PC-3 (cell line): ENCODE measurements at regions not wholly inside any gene's neighbourhood (a gene's known extent, or its start where the extent isn't known, plus 50 kb on each side); places are given as distances from the start of the nearest gene placed in this dataset.

Experiments used
- ATAC-seq: fragments of 200-7000 bp; cut with Tn5 transposase; 2 replicates; pipeline ENCODE4 v1.9.1; 2020; ENCODE audit warnings: mild to moderate bottlenecking, moderate library complexity
- BruUV-seq: library from RNA; stranded (reverse); fragments of 400-500 nt; replicated peaks from 2 replicates; lab custom pipeline; 2021; lab: Mats Ljungman, UMichigan
- CTCF ChIA-PET: fragments of 300-600 bp; sonication (Branson Sonifier 250); formaldehyde crosslinking; loops from one replicate; lab custom pipeline; 2022; ENCODE audit warnings: antibody characterized with exemption; lab: Charles Lee
- POLR2A ChIA-PET: fragments of 300-600 bp; sonication (Branson Sonifier 250); formaldehyde crosslinking; loops from one replicate; lab custom pipeline; 2022; ENCODE audit warnings: antibody characterized with exemption; ENCODE audit not compliant: unreplicated experiment; lab: Charles Lee
- DNase-seq: peaks from one replicate; pipeline ENCODE4 v3.0.0-alpha.2; 2015
- H2AFZ ChIP-seq: fragments of 300-600 bp; sonication (generic); 2 replicates; pipeline ENCODE4 v1.6.0; 2016; ENCODE audit warnings: antibody characterized with exemption, low read length
- H3F3A ChIP-seq: fragments of 300-600 bp; sonication (generic); one replicate; pipeline ENCODE4 v1.6.0; 2017; ENCODE audit warnings: antibody characterized with exemption, low read length, control low read depth, mild to moderate bottlenecking; ENCODE audit not compliant: unreplicated experiment
- H3K27ac ChIP-seq: fragments of 300-600 bp; sonication (generic); 2 replicates; pipeline ENCODE4 v1.5.1; 2016; ENCODE audit warnings: mild to moderate bottlenecking, low read length
- H3K27me3 ChIP-seq: fragments of 300-600 bp; sonication (generic); 2 replicates; pipeline ENCODE4 v1.6.1; 2016; ENCODE audit warnings: low read length, mixed read lengths
- H3K36me3 ChIP-seq: fragments of 300-600 bp; sonication (generic); 2 replicates; pipeline ENCODE4 v1.6.1; 2016; ENCODE audit warnings: low read depth, mixed run types, low read length, mixed read lengths
- H3K4me1 ChIP-seq: fragments of 300-600 bp; sonication (generic); 2 replicates; pipeline ENCODE4 v1.5.1; 2016; ENCODE audit warnings: low read length; ENCODE audit not compliant: insufficient read depth
- H3K4me2 ChIP-seq: fragments of 300-600 bp; sonication (generic); 2 replicates; pipeline ENCODE4 v1.6.0; 2016; ENCODE audit warnings: low read length
- H3K4me3 ChIP-seq: fragments of 300-600 bp; sonication (generic); 2 replicates; pipeline ENCODE4 v1.5.1; 2016; ENCODE audit warnings: mild to moderate bottlenecking, low read length, mixed read lengths
- H3K79me2 ChIP-seq: fragments of 300-600 bp; sonication (generic); 2 replicates; pipeline ENCODE4 v1.6.1; 2017; ENCODE audit warnings: low read length, mixed read lengths
- H3K9ac ChIP-seq: fragments of 300-600 bp; sonication (generic); 2 replicates; pipeline ENCODE4 v1.6.0; 2016; ENCODE audit warnings: mild to moderate bottlenecking, low read length
- H3K9me2 ChIP-seq: fragments of 300-600 bp; sonication (generic); replicated peaks from 2 replicates; pipeline ENCODE4 v1.6.1; 2016; ENCODE audit warnings: mixed run types, low read length, mixed read lengths
- H3K9me3 ChIP-seq: fragments of 300-600 bp; sonication (generic); 2 replicates; pipeline ENCODE4 v1.6.1; 2016; ENCODE audit warnings: low read length, mixed read lengths
- H4K20me1 ChIP-seq: fragments of 300-600 bp; sonication (generic); 2 replicates; pipeline ENCODE4 v1.6.1; 2016; ENCODE audit warnings: low read length, mixed read lengths
- EZH2 ChIP-seq: fragments of 300-600 bp; sonication (generic); IDR thresholded peaks from one replicate; pipeline ENCODE4 v1.6.1; 2017; ENCODE audit warnings: antibody characterized with exemption, mild to moderate bottlenecking, low read length; ENCODE audit not compliant: unreplicated experiment
- EZH2phosphoT487 ChIP-seq: fragments of 300-600 bp; sonication (generic); IDR thresholded peaks from 2 replicates; pipeline ENCODE4 v1.6.1; 2018; ENCODE audit warnings: mild to moderate bottlenecking, antibody characterized with exemption, low read length, borderline replicate concordance
- intact Hi-C: fragments of 100-400 bp; cut with micrococcal nuclease; formaldehyde crosslinking; loops from 2 replicates; pipeline ENCODE4 v1.9.0; 2023
- TF ChIP-seq, protein P1 (sequence below): fragments of 300-600 bp; sonication (generic); conservative IDR thresholded peaks from 2 replicates; pipeline ENCODE4 v1.5.1; 2017; ENCODE audit warnings: antibody characterized with exemption, low read depth, mild to moderate bottlenecking, low read length

DNA sequence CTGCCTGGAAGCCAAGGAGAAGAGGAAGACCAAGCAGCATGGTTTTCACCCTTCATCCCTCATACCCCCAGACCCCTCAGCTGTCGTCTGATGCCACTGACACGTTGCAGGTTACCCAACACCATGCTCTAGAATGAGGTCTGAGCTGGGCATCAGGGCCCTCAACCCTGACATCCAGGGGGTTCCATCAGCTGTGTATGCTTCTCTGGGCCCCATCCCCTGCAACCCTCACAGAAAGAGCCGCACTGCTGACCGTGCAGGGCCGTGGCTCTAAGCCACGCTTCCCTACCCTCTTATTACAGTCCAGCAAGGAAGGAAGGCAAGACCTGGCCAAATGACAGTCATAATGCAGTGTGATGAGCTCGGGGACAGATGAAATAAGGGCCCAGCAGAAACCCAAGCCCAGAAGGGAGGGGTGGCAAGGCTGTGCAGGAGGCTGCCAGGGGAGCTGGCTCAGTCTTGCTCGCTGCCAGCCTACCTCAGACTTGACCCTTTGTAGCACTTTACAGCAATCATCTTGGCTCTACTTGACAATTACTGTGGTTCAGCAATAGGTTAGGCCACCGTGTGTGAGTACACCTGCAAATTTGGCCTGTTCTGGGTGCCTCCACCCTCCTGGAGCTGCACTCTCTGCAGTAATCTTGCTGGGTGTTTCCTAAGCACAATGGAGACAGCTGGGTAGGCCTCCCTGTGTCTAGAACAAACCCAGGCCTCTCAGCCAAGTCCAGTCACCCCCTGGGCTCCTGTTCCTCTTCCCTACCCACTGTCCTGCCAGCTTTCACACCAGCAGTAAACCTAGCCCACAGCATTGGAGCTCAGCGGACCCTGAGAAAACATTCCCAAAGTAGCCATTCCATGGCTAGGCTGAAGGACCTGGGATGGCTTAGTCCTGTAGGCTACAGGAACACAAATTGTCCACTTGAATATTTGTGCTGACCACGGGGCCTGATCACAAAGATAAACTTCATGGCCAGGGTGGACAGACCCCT lies 115.3 kb upstream of the NEO1 start:
- ATAC-seq (no peak), DNase-seq (no peak)
- BruUV-seq: no TSS peak
- TF ChIP-seq EZH2 (no peak), EZH2phosphoT487 (no peak)
- TF ChIP-seq, protein P1, sequence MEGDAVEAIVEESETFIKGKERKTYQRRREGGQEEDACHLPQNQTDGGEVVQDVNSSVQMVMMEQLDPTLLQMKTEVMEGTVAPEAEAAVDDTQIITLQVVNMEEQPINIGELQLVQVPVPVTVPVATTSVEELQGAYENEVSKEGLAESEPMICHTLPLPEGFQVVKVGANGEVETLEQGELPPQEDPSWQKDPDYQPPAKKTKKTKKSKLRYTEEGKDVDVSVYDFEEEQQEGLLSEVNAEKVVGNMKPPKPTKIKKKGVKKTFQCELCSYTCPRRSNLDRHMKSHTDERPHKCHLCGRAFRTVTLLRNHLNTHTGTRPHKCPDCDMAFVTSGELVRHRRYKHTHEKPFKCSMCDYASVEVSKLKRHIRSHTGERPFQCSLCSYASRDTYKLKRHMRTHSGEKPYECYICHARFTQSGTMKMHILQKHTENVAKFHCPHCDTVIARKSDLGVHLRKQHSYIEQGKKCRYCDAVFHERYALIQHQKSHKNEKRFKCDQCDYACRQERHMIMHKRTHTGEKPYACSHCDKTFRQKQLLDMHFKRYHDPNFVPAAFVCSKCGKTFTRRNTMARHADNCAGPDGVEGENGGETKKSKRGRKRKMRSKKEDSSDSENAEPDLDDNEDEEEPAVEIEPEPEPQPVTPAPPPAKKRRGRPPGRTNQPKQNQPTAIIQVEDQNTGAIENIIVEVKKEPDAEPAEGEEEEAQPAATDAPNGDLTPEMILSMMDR: no peak
- H3K9me3 ChIP-seq: no peaks in the 10 kb centered on the region
- H4K20me1 ChIP-seq: no peaks in the 10 kb centered on the region
- H2AFZ ChIP-seq: no peak overlapping the region
- no peak overlapping the region for H3K9ac ChIP-seq
- no peak overlapping the region for H3K27ac ChIP-seq
- CTCF ChIA-PET: no interaction called here
- POLR2A ChIA-PET: no interaction called here
- no peak overlapping the region for H3K4me2 ChIP-seq
- no peaks in the 10 kb centered on the region for H3K36me3 ChIP-seq
- no peaks in the 10 kb centered on the region for H3K79me2 ChIP-seq
- H3K4me1 ChIP-seq: no peaks in the 10 kb centered on the region
- intact Hi-C loops: no loop called here
- no peaks in the 10 kb centered on the region for H3F3A ChIP-seq
- peaks cover 43% of the 10 kb centered on the region for H3K27me3 ChIP-seq
- H3K4me3 ChIP-seq: no peak overlapping the region
- H3K9me2 ChIP-seq: no peaks in the 10 kb centered on the region

DNA sequence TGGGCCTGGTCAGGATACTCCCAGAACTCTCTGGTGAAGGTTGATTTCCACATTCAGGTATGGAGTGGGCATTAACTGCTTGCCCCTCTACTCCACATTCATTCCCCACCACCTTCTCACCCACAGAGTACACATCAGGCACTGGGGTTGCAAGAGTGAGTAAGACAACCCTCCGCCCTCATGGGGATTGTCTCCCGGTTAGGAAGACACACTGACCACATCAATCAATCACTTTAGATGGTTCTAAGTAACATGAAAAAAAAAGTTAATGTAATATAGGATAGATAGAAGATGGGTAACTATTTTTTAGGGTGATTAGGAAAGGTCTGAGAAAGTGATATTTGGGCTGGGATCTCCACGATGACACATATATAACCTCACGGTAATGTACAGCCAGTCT lies 116.0 kb upstream of the NEO1 start:
- Histone ChIP-seq H3K4me1 (no peaks in the 10 kb centered on the region), H4K20me1 (no peaks in the 10 kb centered on the region), H3K27ac (no peak overlapping the region), H2AFZ (no peak overlapping the region), H3K27me3 (peaks cover 45% of the 10 kb centered on the region), H3K9me3 (no peaks in the 10 kb centered on the region), H3F3A (no peaks in the 10 kb centered on the region), H3K9ac (no peak overlapping the region), H3K36me3 (no peaks in the 10 kb centered on the region), H3K4me2 (no peak overlapping the region), H3K4me3 (no peak overlapping the region), H3K79me2 (no peaks in the 10 kb centered on the region), H3K9me2 (no peaks in the 10 kb centered on the region)
- TF ChIP-seq, protein P1: no peak
- no peak for TF ChIP-seq EZH2
- no peak for TF ChIP-seq EZH2phosphoT487
- intact Hi-C loops: no loop called here
- ChIA-PET CTCF (no interaction called here), POLR2A (no interaction called here)
- DNase-seq: no peak
- no peak for ATAC-seq
- BruUV-seq: no TSS peak

DNA sequence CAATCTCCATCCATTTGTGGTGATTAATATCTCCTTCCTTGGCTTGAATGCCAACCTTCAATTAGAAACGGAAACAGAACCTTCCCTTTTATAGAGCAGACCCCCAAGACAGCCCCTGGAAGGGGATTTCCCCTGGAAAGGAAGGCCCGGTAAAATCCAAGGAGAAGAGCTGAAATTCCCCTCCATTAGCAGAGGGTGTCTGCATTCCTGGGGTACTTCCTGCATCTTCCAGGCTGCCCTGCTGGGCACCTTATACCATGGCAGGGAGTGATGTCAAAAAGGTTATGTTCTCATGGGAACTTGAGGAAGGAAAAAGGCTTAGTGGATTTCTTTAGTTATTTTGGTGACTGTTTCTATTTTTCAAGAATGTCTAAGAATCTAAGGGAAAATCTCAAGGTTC lies 116.7 kb upstream of the NEO1 start:
- TF ChIP-seq EZH2phosphoT487 (no peak), EZH2 (no peak)
- TF ChIP-seq, protein P1: no peak
- ATAC-seq (no peak), DNase-seq (no peak)
- Histone ChIP-seq H2AFZ (no peak overlapping the region), H4K20me1 (no peaks in the 10 kb centered on the region), H3K27ac (no peak overlapping the region), H3K4me1 (no peaks in the 10 kb centered on the region), H3K79me2 (no peaks in the 10 kb centered on the region), H3K36me3 (no peaks in the 10 kb centered on the region), H3K9me2 (no peaks in the 10 kb centered on the region), H3K4me3 (no peak overlapping the region), H3K9ac (no peak overlapping the region), H3K4me2 (no peak overlapping the region), H3F3A (no peaks in the 10 kb centered on the region), H3K27me3 (peaks cover 42% of the 10 kb centered on the region), H3K9me3 (no peaks in the 10 kb centered on the region)
- intact Hi-C loops: no loop called here
- ChIA-PET CTCF (no interaction called here), POLR2A (no interaction called here)
- no TSS peak for BruUV-seq
